Cardiac septum (tissue), 1 donor: ENCODE measurements at regions not wholly inside any gene's neighbourhood (a gene's known extent, or its start where the extent isn't known, plus 50 kb on each side); places are given as distances from the start of the nearest gene placed in this dataset.
"Not testable (repeated sequence)": the region's sequence is repeated elsewhere in the genome, so short reads cannot be mapped to it uniquely, and the experiment has no call there.

Source experiments
- DNase-seq: peaks from one replicate; pipeline ENCODE4 v3.0.0-alpha.2; 2020; ENCODE audit warnings: low spot score
- intact Hi-C: fragments of 100-400 bp; cut with DNase I; formaldehyde crosslinking; loops from one replicate; pipeline ENCODE4 v1.14.0; 2022
- donor health status: DM: no; HTN: no; CAD: no.

- DNase-seq, intact Hi-C loops: not testable (repeated sequence)
Observed at GRCh38 chr3:26024206-26024605, 234.3 kb downstream of the OXSM start.

- intact Hi-C loops: no loop called here
Observed at GRCh38 chr3:26029321-26029720, 239.4 kb downstream of the OXSM start.

GRCh38 chr3:26042126-26042525, 252.2 kb downstream of the OXSM start:
- intact Hi-C loops, DNase-seq: not testable (repeated sequence)

More at GRCh38 chr3:26029321-26029720, 239.4 kb downstream of the OXSM start:
- DNase-seq: no peak

- intact Hi-C loops: no loop called here
- no peak for DNase-seq
Observed at GRCh38 chr3:26049951-26050350, 260.1 kb downstream of the OXSM start.

- intact Hi-C loops: no loop called here
- no peak for DNase-seq
Observed at GRCh38 chr3:26050776-26051175, 260.9 kb downstream of the OXSM start.

- no peak for DNase-seq
- intact Hi-C loops: no loop called here
Observed at GRCh38 chr3:26058901-26059321, 269.0 kb downstream of the OXSM start.

GRCh38 chr3:26061947-26062346, 272.1 kb downstream of the OXSM start:
- no peak for DNase-seq
- intact Hi-C loops: no loop called here

GRCh38 chr3:26064297-26064696, 274.4 kb downstream of the OXSM start:
- intact Hi-C loops: no loop called here
- no peak for DNase-seq

GRCh38 chr3:26068890-26069289, 279.0 kb downstream of the OXSM start:
- intact Hi-C loops: no loop called here
- DNase-seq: no peak

GRCh38 chr3:26070854-26071253, 281.0 kb downstream of the OXSM start:
- intact Hi-C loops: no loop called here
- no peak for DNase-seq

- intact Hi-C loops: no loop called here
- no peak for DNase-seq
Observed at GRCh38 chr3:26074080-26074479, 284.2 kb downstream of the OXSM start.

GRCh38 chr3:26078539-26078938, 288.6 kb downstream of the OXSM start:
- intact Hi-C loops: no loop called here
- no peak for DNase-seq

GRCh38 chr3:26081166-26081565, 291.3 kb downstream of the OXSM start:
- intact Hi-C loops: no loop called here
- no peak for DNase-seq

GRCh38 chr3:26081806-26082205, 291.9 kb downstream of the OXSM start:
- intact Hi-C loops: no loop called here
- no peak for DNase-seq

GRCh38 chr3:26082911-26083310, 293.0 kb downstream of the OXSM start:
- intact Hi-C loops: no loop called here
- DNase-seq: no peak

- no peak for DNase-seq
- intact Hi-C loops: no loop called here
Observed at GRCh38 chr3:26084629-26085028, 294.7 kb downstream of the OXSM start.

- no peak for DNase-seq
- intact Hi-C loops: no loop called here
Observed at GRCh38 chr3:26087751-26088150, 297.9 kb downstream of the OXSM start.

GRCh38 chr3:26089249-26089648, 299.4 kb downstream of the OXSM start:
- intact Hi-C loops: no loop called here
- no peak for DNase-seq

GRCh38 chr3:26090589-26090988, 300.7 kb downstream of the OXSM start:
- DNase-seq: no peak
- intact Hi-C loops: no loop called here

- DNase-seq: no peak
- intact Hi-C loops: no loop called here
Observed at GRCh38 chr3:26091096-26091495, 301.2 kb downstream of the OXSM start.

GRCh38 chr3:26091626-26092025, 301.7 kb downstream of the OXSM start:
- intact Hi-C loops: no loop called here
- DNase-seq: no peak

GRCh38 chr3:26097111-26097510, 307.2 kb downstream of the OXSM start:
- DNase-seq, intact Hi-C loops: not testable (repeated sequence)
